ENCODE measurements at regions not wholly inside any gene's neighbourhood (a gene's known extent, or its start where the extent isn't known, plus 50 kb on each side); places are given as distances from the start of the nearest gene placed in this dataset.

- TF ChIP-seq, protein P1, sequence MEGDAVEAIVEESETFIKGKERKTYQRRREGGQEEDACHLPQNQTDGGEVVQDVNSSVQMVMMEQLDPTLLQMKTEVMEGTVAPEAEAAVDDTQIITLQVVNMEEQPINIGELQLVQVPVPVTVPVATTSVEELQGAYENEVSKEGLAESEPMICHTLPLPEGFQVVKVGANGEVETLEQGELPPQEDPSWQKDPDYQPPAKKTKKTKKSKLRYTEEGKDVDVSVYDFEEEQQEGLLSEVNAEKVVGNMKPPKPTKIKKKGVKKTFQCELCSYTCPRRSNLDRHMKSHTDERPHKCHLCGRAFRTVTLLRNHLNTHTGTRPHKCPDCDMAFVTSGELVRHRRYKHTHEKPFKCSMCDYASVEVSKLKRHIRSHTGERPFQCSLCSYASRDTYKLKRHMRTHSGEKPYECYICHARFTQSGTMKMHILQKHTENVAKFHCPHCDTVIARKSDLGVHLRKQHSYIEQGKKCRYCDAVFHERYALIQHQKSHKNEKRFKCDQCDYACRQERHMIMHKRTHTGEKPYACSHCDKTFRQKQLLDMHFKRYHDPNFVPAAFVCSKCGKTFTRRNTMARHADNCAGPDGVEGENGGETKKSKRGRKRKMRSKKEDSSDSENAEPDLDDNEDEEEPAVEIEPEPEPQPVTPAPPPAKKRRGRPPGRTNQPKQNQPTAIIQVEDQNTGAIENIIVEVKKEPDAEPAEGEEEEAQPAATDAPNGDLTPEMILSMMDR (IDR thresholded peaks at IDR 0.05; ENCODE audit: low read length), result no peak
- no peak for TF ChIP-seq EZH2 (optimal IDR thresholded peaks at IDR 0.05; ENCODE audit: low read depth, low read length)
Observed at GRCh38 chr9:104388071-104388470, 116.0 kb upstream of the OR13F1 start.
